Neural progenitor cell (in vitro differentiated cells): ENCODE measurements at regions not wholly inside any gene's neighbourhood (a gene's known extent, or its start where the extent isn't known, plus 50 kb on each side); places are given as distances from the start of the nearest gene placed in this dataset.

Experiments
- DNase-seq: peaks from one replicate; pipeline ENCODE4 v3.0.0-alpha.2; 2016; ENCODE audit warnings: low spot score
- H2AFZ ChIP-seq: fragments of 200-600 bp; sonication (generic); replicated peaks from 2 replicates; pipeline ENCODE4 v1.6.1; 2016; ENCODE audit warnings: antibody characterized with exemption
- H3F3A ChIP-seq: fragments of 200-600 bp; sonication (generic); 2 replicates; pipeline ENCODE4 v1.6.1; 2016; ENCODE audit warnings: antibody characterized with exemption, low read depth
- H3K27ac ChIP-seq: fragments of 200-600 bp; sonication (generic); 2 replicates; pipeline ENCODE4 v1.5.1; 2016; ENCODE audit warnings: mild to moderate bottlenecking
- H3K27me3 ChIP-seq: fragments of 200-600 bp; sonication (generic); 2 replicates; pipeline ENCODE4 v1.6.1; 2016; ENCODE audit warnings: mild to moderate bottlenecking, moderate library complexity
- H3K36me3 ChIP-seq: fragments of 200-600 bp; sonication (generic); 2 replicates; pipeline ENCODE4 v1.5.1; 2016
- H3K4me1 ChIP-seq: fragments of 200-600 bp; sonication (generic); 2 replicates; pipeline ENCODE4 v1.6.1; 2016; ENCODE audit warnings: mixed run types
- H3K4me2 ChIP-seq: fragments of 200-600 bp; sonication (generic); 2 replicates; pipeline ENCODE4 v1.6.1; 2016
- H3K4me3 ChIP-seq: fragments of 200-600 bp; sonication (generic); 2 replicates; pipeline ENCODE4 v1.5.1; 2016
- H3K79me2 ChIP-seq: fragments of 200-600 bp; sonication (generic); 2 replicates; pipeline ENCODE4 v1.6.1; 2016; ENCODE audit warnings: low read depth
- H3K9ac ChIP-seq: fragments of 200-600 bp; sonication (generic); 2 replicates; pipeline ENCODE4 v1.6.1; 2016
- H3K9me3 ChIP-seq: fragments of 200-600 bp; sonication (generic); 2 replicates; pipeline ENCODE4 v1.5.1; 2016; ENCODE audit warnings: low read depth
- H4K20me1 ChIP-seq: fragments of 200-600 bp; sonication (generic); 2 replicates; pipeline ENCODE4 v1.6.1; 2016; ENCODE audit warnings: low read depth
- H3K27ac Mint-ChIP-seq: 3 replicates; pipeline ENCODE4 v1.8.0; 2021; ENCODE audit warnings: mixed read lengths
- H3K27me3 Mint-ChIP-seq: 2 replicates; pipeline ENCODE4 v1.8.0; 2022; ENCODE audit warnings: low read depth, mild to moderate bottlenecking, inconsistent platforms, moderate library complexity, mixed read lengths; ENCODE audit not compliant: insufficient read depth
- H3K36me3 Mint-ChIP-seq: 3 replicates; pipeline ENCODE4 v1.8.0; 2021; ENCODE audit warnings: mixed read lengths
- H3K4me1 Mint-ChIP-seq: 3 replicates; pipeline ENCODE4 v1.8.0; 2021; ENCODE audit warnings: mixed read lengths
- H3K4me3 Mint-ChIP-seq: 3 replicates; pipeline ENCODE4 v1.8.0; 2021; ENCODE audit warnings: mild to moderate bottlenecking, moderate library complexity, mixed read lengths
- H3K9me3 Mint-ChIP-seq: 3 replicates; pipeline ENCODE4 v1.8.0; 2020; ENCODE audit warnings: mixed read lengths
- CTCF ChIP-seq: fragments of 200-600 bp; sonication (generic); IDR thresholded peaks from 2 replicates; pipeline ENCODE4 v1.5.1; 2017; ENCODE audit warnings: antibody characterized with exemption, mild to moderate bottlenecking
- EZH2 ChIP-seq: fragments of 200-600 bp; sonication (generic); IDR thresholded peaks from 2 replicates; pipeline ENCODE4 v1.6.1; 2017; ENCODE audit warnings: antibody characterized with exemption, mild to moderate bottlenecking, moderate library complexity
- EZH2phosphoT487 ChIP-seq: fragments of 200-600 bp; sonication (generic); IDR thresholded peaks from 2 replicates; pipeline ENCODE4 v1.6.1; 2017; ENCODE audit warnings: antibody characterized with exemption

DNA sequence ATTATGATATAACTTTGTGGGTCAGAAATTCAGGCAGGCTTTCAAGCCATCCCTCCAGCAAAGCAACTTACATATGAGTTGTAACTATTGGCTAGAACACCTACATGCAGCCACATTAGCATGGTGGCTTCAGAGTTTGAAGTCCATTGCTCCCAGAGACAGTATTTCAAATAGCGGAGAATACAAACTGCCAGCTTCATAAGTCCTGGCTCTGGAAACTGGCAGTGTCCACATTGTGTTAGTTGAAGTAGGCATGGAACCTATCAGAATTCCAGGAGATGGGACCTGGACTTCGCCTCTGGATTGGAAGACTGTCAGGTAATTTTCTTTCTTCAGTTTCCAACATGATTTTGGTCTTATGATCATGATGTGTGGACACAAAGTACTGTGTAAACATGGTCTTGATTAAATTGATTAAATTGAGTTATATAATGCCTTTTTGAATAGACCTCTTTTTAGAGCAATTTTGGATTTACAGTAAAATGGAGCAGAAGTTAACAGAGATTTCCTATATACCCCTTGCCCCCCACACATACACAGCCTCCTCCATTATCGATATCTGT lies 209.9 kb upstream of the NAV2 start:
- Mint-ChIP-seq H3K9me3 (no peaks in the 10 kb centered on the region), H3K27me3 (peaks cover 2% of the 10 kb centered on the region), H3K27ac (no peak overlapping the region), H3K36me3 (no peaks in the 10 kb centered on the region), H3K4me1 (peaks cover 25% of the 10 kb centered on the region), H3K4me3 (no peak overlapping the region)
- no peaks in the 10 kb centered on the region for H3K36me3 ChIP-seq
- no peak overlapping the region for H3K4me2 ChIP-seq
- no peaks in the 10 kb centered on the region for H4K20me1 ChIP-seq
- H3K27me3 ChIP-seq: no peaks in the 10 kb centered on the region
- no peaks in the 10 kb centered on the region for H3F3A ChIP-seq
- TF ChIP-seq EZH2phosphoT487 (no peak), EZH2 (no peak), CTCF (no peak)
- no peaks in the 10 kb centered on the region for H3K79me2 ChIP-seq
- no peak overlapping the region for H2AFZ ChIP-seq
- H3K9ac ChIP-seq: no peak overlapping the region
- no peak overlapping the region for H3K4me3 ChIP-seq
- H3K9me3 ChIP-seq: no peaks in the 10 kb centered on the region
- DNase-seq: no peak
- no peaks in the 10 kb centered on the region for H3K4me1 ChIP-seq
- H3K27ac ChIP-seq: no peak overlapping the region

- Histone ChIP-seq H3K27ac (no peak overlapping the region), H3K36me3 (no peaks in the 10 kb centered on the region), H3K4me2 (no peak overlapping the region), H4K20me1 (no peaks in the 10 kb centered on the region), H3K9ac (no peak overlapping the region), H3K4me1 (no peaks in the 10 kb centered on the region), H3K27me3 (no peaks in the 10 kb centered on the region), H2AFZ (no peak overlapping the region), H3K79me2 (no peaks in the 10 kb centered on the region), H3F3A (no peaks in the 10 kb centered on the region), H3K9me3 (no peaks in the 10 kb centered on the region), H3K4me3 (no peak overlapping the region)
- Mint-ChIP-seq H3K27ac (no peak overlapping the region), H3K9me3 (no peaks in the 10 kb centered on the region), H3K27me3 (peaks cover 4% of the 10 kb centered on the region), H3K36me3 (no peaks in the 10 kb centered on the region), H3K4me1 (peaks cover 13% of the 10 kb centered on the region), H3K4me3 (no peak overlapping the region)
- TF ChIP-seq EZH2phosphoT487 (no peak), EZH2 (no peak), CTCF (no peak)
- DNase-seq: no peak
Measured at GRCh38 chr11:19501631-19502030, 211.0 kb upstream of the NAV2 start.

DNA sequence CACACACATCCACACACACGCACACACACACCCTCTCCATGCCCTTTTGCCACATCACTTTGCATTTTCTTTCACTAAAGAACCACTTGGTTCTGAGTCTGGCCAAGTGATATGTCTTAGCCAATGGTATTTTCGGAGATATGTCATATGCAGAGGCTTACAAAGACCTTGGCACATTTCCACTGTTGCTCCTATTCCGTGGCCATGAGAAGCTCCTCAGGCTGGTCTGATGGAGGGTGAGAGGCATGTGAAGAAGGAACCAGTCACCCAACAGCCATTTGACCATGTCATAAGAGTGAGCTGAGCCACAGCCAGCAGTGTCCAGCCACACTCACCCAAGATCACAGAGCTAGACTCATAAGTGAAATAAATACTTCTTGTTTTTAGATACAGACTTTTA lies 212.6 kb upstream of the NAV2 start:
- TF ChIP-seq CTCF (no peak), EZH2 (no peak), EZH2phosphoT487 (no peak)
- H3K79me2 ChIP-seq: no peaks in the 10 kb centered on the region
- H3K9ac ChIP-seq: no peak overlapping the region
- no peaks in the 10 kb centered on the region for H4K20me1 ChIP-seq
- Mint-ChIP-seq H3K27ac (no peak overlapping the region), H3K4me3 (no peak overlapping the region), H3K9me3 (no peaks in the 10 kb centered on the region), H3K27me3 (peaks cover 2% of the 10 kb centered on the region), H3K4me1 (peaks cover 5% of the 10 kb centered on the region), H3K36me3 (no peaks in the 10 kb centered on the region)
- no peak overlapping the region for H3K4me2 ChIP-seq
- no peaks in the 10 kb centered on the region for H3K27me3 ChIP-seq
- H3K4me1 ChIP-seq: no peaks in the 10 kb centered on the region
- H2AFZ ChIP-seq: no peak overlapping the region
- no peaks in the 10 kb centered on the region for H3K9me3 ChIP-seq
- no peak overlapping the region for H3K4me3 ChIP-seq
- H3F3A ChIP-seq: no peaks in the 10 kb centered on the region
- no peak for DNase-seq
- H3K27ac ChIP-seq: no peak overlapping the region
- no peaks in the 10 kb centered on the region for H3K36me3 ChIP-seq
